SK-N-DZ (cell line): ENCODE measurements at regions not wholly inside any gene's neighbourhood (a gene's known extent, or its start where the extent isn't known, plus 50 kb on each side); places are given as distances from the start of the nearest gene placed in this dataset.

Source experiments
- DNase-seq: peaks from one replicate; pipeline ENCODE4 v3.0.0-alpha.2; 2015; ENCODE audit warnings: low spot score

DNA sequence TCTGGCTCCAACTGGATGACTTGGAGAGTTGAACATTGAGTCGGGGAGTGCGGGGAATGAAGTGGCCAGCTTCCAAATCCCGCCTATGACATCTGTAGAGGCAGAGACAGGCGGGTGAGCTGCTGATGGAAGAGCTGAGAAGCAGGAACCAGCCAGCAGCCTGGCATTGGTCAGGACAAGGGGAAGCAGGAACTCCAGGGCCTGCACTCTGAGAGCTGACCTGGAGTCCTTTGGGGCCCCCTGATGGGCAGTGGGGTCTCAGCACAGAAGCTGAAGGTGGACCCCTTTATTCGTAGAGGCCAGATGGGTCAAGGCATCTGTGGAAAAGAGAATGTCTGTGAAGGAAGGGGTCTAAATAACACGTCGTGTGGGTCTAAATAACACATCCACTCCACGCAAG, 57.0 kb downstream of the SEC61G start:
- no peak for DNase-seq

DNA sequence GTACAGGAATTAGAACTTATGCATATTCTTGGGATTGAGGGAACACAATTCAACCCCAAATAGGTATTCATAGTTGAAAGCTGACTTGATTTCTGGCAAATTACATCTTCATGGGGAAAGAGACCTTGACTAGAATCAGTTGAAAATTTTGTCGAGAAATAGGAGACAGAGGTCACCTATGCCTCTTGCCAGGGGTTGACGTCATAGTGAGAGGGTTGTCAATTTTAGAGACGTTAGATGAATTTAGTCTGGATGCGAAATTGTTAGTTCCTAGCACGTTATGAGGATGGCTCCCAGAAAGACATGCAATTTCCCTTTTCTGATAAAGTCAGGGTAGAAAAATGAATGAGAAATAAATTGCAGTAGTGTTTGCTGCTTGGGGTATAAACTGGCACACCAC, 59.3 kb downstream of the SEC61G start:
- DNase-seq: no peak

DNA sequence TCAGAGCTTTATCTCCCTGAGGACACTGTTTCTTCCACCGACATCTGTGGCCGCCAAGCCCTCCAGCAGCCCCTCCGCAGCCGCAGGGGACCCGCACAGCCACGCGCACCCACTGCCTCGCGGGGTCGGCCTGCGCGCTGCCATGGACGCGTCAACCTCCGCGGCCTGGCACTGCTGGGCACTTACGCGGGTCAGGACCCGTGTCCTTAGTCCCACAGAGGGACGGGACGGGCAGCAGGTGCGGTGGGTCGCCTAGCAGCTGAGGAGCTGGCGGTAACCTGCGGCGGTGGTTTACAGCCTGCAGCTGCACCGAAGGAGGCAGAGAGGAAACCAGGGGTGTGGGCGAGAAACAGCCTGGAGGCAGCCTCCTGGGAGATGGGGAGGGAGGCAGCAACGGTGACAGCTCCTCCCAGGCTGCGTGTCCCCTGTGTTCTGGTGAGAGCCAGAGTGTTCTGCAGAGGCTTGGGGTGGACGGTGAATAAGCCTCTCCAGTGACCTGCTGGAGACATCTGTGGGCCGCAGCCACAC, 61.3 kb downstream of the SEC61G start:
- DNase-seq: no peak

DNA sequence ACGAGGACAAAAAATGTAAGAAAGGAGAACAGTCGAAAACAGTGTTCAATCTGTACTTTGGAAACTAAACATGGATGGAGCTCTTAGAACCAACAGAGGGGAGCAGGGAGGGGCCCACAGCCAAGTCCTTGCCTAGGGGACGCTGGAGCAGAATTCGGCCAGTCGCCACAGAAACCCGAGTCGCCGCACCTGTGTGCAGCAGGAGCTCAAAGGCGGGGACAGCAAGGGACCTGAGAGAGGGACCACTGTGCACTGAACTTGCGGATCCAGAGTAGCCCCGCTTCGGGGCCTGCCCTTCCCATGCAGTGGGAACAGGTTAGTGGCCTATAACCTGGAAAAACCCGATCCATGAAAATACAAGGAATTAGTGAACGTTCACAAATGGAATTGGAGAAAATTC, 68.1 kb downstream of the SEC61G start:
- no peak for DNase-seq

DNA sequence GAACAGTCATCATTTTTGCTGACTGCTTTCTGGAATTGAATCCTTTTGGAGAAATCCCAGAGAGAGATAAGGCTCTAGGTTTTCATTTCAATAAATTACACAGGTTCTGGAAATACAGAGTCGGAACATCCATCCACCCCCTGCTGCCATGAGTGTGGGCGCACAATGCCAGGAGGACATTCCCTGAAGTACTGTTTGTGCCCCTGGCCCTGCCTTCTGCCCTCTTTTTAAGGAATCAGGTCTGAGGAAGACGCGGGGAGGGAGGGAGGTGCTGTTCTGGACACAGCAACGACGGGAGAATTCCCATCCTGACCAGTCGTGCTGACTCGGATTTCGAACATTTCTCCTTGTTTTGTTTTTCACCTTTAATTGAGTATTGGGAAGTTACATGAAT, 69.0 kb downstream of the SEC61G start:
- no peak for DNase-seq

DNA sequence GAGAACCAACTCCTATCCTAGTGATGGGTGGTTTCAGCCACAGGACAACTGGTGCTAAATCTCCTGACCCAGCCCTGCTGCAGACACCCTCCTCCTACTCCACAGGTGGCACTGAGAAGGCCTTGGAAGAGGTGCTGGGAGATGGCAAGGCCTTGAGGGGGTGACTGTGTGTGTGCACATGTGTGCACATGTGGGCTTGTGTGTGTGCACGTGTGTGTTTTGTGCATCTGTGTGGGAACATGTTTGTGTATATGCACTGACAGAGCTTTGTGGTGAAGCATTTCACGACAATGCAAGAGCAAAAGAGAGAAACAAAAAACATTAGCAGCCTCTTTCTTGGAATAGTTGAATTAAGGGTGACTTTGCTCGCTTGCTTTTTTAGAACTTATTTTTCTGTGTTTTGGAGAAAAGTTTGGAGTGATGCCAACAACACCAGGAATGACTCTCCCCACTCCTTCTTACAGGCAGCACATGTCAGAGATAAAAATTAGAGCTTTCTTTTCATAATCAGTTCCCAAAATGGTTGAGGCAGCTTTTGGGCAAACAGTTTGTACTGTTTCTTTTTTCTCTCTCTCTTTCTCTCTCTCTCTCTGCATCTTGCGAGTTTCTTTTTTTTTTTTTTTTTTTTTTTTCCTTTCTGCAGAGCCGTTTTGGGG, 69.5 kb downstream of the SEC61G start:
- no peak for DNase-seq

DNA sequence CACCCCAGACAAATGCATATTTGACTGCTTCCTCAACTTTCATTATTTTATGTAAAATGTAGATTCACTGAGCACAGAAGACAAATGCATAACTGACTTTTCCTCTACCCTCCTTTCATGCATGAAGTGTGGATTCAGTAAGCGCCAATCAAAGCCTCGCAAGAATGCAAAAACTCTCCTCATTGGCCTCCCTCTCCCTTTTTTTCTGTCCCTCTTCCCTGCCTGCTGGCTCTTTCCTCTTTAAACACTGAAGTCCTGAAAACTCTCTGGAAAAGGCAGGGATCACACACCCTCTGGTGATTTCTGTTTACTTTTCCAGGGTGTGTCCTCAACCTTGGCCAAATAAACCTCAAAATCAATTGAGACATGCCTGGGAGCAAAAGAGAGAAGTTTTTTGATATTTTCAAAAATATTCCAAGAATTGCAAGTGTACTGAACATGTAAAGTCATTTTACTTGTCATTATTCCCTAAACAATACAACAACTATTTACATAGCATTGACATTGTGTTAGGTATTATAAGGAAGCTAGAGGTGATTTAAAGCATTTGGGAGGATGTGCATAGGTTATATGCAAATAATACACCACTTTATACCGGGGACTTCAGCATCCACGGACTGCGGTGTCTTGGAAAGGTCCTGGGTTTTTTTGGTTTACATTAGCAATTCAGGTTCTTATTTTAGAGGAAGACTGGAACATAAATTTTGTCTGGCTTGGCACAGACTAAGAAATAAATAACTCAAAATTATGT, 71.4 kb downstream of the SEC61G start:
- DNase-seq: no peak

DNA sequence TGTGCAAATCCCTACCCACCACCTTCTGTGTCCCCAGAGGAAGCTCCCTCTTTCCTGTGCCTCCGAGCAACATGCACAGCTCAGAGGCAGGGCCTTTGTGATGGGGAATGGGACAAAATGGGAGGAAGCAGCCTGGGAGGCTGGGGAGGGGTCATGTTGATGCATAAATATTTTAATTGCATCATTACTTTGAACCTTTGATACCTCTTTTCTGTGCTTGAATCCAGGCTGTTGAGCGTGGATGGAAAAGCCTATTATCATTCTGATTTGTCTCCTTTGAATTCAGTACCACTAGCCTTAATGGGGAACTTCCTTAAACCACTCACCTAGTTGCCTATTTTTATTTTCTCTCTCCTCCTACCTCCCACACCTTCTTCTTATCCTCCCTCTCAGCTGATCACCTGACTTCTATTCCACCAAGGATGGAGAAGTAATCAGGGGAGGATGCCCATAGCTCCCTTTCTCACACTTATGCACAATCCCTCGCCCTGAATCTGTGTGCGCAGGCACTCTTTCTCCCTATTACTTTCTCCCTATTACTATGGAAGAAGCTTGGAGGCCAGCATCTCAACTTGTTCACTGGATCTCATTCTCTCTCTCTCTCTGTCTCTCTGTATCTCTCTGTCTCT, 78.5 kb downstream of the SEC61G start:
- DNase-seq: no peak

DNA sequence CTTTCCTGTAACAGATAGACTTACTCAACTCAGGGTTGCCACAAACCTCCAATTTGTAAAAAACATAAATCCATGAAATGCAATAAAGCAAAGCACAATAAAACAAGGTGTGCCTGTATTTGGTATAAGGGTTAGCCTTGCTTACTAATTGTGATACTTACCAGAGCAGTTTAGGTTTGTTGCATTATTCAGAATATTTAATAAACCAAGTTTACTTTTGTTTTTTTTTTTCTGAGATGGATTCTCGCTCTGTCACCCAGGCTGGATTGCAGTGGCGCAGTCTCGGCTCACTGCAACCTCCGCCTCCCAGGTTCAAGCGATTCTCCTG, 79.6 kb downstream of the SEC61G start:
- no peak for DNase-seq

DNA sequence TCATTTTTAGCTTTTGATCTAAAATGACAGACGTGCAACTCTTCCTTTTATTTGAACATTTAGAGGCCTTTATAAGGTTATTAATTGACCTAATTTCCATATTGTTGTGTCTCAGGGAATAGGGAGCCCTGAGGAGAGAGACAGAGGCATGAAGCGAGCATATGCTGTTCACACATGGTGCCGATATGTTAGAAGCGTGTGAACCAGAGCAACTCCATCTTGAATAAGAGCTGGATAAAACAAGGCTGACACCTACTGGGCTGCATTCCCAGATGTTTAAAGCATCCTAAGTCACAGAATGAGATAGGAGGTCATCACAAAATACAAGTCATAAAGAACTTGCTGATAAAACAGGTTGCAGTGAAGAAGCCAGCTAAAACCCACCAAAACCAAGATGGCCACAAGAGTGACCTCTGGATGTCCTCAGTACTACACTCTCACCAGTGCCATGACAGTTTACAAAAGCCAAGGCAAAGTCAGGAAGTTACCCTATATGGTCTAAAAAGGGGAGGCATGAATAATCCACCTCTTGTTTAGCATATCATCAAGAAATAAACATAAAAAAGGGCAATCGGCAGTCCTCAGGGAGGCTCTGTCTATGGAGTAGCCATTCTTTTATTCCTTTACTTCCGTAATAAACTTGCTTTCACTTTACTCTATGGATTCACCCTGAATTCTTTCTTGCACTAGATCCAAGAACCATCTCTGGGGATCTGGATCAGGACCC, 80.1 kb downstream of the SEC61G start:
- DNase-seq: no peak

DNA sequence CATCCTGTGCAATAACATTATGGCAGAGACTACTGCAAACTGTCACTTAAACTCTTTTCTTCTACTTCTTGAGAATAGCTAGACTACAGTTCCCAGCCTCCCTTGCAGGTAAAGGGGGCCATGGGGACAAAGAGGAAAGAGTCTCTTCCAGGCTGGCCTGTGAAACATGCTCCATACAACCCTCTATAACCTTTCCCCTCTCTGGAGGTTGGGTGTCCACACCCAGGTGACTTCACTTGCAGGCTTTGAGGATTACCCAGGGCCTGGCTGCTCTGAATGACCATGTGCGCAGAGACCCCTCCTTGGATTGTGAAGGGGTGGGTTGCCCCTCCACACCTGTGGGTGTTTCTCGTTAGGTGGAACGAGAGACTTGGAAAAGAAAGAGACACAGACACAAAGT, 84.1 kb downstream of the SEC61G start:
- no peak for DNase-seq

DNA sequence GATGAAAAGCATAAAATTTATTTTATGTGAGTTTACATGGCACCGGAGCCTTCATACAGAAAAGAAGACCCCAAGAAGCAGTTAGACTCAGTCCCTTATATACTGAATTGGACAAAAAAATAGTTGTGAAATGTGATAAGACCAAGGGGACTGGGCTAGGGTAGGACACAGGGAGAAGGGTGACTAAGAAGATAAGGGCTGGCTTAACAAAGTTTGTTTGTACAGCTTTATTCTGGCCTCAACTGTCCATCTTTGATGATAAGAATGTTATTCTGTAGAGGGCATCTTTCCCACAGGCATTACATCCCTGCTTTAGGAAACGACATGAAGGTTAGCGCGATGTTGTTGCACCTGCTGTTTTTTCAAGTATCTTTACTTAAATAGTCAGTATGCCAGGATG, 86.5 kb downstream of the SEC61G start:
- no peak for DNase-seq

DNA sequence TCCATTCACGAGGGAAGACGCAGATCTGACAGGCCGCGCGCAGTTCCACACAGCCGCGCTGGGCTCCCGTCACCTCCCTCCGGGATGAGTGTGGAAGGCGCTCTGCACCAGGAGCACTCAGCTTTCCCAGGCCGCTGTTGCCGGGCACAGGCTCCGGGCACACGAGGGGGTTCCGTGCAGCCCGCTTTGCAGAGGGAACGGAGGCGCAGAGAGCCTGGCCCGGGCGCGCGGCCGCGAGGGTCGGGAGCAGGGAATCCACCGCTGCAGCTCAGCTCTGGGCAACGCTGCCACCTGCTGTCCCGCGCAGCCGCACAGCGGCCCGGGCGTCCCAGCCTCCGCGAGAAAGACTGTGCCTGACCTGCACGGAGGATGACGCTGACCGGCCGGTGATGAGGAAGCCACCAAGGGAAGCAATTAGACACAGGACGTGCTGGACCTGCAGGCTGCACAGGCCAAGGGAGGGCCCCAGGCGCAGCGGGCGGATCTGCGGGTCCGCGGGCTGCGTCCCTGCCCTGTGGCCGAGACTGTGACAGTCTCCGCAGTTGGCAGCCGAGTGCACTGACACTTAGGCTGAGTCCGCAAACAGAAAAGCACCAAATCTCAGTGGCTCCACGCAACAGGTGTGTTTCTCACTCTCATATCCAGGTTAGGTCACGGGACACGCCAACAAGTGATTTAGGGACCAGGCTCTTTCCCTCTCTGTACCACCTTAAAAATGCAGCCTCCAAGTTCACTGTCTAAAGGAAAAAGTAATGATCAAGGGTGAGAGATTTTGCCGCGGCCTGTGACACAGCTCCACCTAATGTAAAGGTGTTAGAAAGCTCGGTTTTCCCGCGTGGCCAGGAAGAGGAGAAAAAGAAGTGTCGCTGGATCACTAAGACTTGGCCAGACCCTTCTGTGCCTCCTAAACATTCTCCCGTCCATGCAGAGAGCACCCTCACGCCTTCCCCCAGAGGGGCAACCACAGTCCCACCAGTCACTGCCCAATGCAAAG, 94.5 kb downstream of the SEC61G start:
- DNase-seq: peak; percentile 86

DNA sequence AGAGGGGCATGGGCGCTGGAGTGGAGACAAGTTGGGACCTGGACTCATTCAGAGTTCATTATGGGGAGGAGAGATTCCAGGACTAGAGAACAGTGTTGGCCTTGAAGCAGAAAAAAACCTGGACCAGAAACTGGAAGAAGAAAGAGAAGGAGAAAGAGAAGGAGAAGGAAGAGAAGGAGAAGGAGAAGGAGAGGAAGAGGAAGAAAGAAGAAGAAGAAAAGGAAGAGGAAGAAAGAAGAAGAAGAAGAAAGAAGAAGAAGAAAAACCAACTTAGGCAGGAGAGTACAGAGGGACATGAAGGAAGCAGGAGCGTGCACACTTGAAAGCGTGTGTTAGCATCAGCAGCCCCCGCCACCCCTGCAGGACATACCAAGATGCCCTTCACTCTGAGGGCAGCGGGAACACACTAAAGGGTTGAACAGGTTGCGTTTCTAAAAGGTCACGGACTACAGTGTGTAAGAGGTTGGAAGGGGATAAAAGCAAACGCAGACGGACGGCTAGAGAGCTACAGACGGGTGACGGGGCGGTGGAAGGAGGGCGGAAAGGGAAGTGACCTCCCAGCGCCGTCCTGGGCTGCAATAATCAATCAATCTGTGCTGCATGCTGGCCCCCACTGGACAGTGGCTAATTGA, 95.3 kb downstream of the SEC61G start:
- DNase-seq: no peak

DNA sequence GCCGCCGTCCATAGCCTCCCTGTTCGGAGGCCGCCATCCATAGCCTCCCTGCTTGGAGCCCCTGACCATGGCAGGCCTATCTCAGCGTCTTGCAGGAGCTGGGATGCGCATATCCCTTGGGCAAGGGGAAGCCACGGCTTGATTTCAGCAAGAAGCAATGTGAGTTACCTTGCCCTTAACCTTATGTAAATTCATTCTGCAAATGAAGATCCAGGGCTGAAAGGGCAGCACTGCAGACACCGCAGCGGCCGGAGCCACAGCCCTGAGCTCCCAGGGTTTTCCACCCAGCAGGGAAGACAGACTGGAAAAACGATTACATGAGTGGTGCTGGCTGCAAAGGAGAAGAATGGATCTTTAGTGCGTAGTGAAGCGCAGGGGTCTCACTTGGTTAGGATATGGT, 95.8 kb downstream of the SEC61G start:
- DNase-seq: no peak

DNA sequence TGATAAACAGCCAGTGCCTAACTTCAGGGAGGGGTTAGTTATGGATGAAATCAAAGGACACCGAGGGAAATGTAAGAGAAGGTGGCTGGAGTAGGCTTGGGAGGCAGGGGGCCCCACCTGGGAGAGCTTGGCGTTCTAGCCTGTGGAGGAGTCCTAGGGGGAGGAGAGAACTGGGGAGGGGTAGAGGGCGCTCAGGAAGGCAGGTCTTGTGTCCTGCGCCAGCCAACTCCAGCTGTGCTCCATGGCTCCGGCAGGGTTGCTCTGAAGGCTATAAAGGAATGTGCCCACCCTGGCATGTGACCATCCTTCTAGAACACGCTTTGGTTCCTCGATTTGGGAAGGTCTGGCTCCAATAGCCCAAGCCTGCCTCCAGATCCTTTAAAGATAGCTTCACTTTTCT, 96.3 kb downstream of the SEC61G start:
- DNase-seq: no peak

DNA sequence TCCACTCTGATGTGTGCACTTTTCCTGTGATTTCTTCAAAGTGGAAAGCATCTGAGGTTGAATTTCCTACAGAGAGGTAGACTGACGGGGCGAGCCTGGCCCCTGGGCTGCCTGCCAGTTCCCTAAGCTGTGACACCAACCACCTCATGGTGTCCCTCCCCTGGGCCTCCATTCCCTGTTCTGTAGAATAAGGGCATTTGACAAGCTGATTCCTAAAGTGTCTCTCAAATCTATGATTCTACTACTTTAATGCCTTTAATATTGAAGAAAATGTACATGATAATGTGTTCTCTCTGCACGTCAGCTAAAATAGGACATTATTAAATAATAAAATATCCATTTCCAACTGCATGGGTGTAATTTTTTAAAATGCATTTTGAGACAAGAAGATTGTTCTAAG, 105.1 kb downstream of the SEC61G start:
- no peak for DNase-seq

DNA sequence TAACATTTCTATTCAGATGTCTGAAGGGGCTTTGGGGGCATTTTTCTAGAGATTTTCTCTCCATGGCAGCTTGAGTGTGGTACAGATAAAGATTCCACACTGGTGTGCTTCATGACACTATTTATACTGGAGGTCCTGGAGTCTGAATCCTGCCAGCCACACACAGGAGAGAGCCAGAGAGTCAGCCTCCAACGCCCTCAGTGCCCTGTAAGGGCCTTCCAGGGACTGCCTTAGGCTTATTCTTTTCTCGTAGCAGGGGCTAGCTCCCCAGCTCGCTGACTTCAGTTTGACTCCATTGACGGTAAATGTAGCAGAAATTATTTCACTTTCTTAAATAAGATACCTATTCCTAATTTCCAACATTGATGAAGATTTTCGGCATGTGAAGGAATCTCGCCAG, 100.9 kb downstream of the VSTM2A start:
- no peak for DNase-seq

DNA sequence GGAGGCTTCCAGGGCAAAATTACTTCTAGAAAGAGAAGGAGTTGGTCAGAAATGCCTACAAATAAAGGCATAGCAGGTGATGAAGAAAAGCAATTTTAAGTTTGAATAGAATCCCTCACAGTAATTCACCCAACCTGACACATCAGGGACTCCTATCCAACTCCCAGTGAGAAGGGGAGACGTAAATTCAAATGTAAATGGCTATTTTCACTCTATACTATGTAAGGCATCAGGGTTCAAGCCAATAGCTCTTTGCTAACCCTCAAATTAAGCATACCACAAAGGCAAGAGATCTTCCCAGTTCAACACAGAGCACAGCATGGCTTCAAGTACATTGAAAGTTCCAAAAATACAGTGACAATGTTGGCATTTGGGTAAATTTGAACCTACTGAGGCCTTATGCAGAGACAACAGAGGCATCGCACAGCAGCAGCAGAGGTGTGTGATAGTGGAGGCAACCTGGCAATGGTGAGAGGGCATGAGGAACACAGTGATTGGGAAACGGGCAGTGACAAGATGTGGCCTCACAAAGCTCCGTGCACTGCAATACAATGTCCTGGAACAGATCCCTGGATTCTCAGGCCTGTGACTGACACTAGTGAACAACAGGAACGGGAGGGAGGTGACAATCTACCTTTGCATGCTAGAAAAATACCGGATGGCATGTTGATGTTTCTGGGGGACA, 95.7 kb downstream of the VSTM2A start:
- no peak for DNase-seq

DNA sequence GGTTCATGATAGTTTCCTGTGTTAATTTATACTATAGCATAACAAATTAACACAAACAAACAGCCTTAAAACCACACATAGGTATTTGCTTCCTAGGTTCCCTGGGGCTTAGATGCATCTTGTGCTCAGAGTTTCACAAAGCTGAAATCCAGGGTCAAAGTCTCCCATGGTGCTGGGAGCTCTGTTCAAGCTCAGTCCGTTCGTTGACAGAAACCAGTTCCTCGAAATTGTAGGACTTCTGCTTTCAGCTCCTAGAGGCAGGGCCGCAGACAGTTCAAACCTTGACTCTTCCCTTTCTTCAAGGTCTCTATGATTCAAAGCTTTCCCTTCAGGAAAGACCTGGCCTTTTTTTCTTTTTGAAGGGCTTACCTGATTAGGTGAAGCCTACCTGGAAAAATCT, 90.5 kb downstream of the VSTM2A start:
- DNase-seq: peak; percentile 66
